A673 (cell line): ENCODE measurements at regions not wholly inside any gene's neighbourhood (a gene's known extent, or its start where the extent isn't known, plus 50 kb on each side); places are given as distances from the start of the nearest gene placed in this dataset.

ENCODE experiments used
- BruUV-seq: library from RNA; stranded (reverse); fragments of 400-500 nt; replicated peaks from 2 replicates; lab custom pipeline; 2021; lab: Mats Ljungman, UMichigan
- CTCF ChIA-PET: fragments of 300-600 bp; sonication (Branson Sonifier 250); formaldehyde crosslinking; loops from one replicate; lab custom pipeline; 2022; ENCODE audit warnings: antibody characterized with exemption; lab: Charles Lee
- POLR2A ChIA-PET: fragments of 300-600 bp; sonication (Branson Sonifier 250); formaldehyde crosslinking; loops from one replicate; lab custom pipeline; 2022; ENCODE audit warnings: antibody characterized with exemption; ENCODE audit not compliant: low non-redundant PET; lab: Charles Lee
- DNase-seq: peaks from one replicate; pipeline ENCODE4 v3.0.0-alpha.2; 2015; ENCODE audit warnings: low spot score
- H3K27ac ChIP-seq: fragments of 200-600 bp; sonication (generic); 2 replicates; pipeline ENCODE4 v1.5.1; 2016; ENCODE audit warnings: mixed run types, low read depth, mild to moderate bottlenecking, mixed read lengths, antibody characterized with exemption, low read length; ENCODE audit not compliant: poor library complexity, severe bottlenecking
- H3K27me3 ChIP-seq: fragments of 200-600 bp; sonication (generic); replicated peaks from 2 replicates; pipeline ENCODE4 v1.6.1; 2017; ENCODE audit warnings: mixed run types, low read depth, mild to moderate bottlenecking, mixed read lengths, antibody characterized with exemption, low read length; ENCODE audit not compliant: insufficient read depth, poor library complexity
- H3K36me3 ChIP-seq: fragments of 200-600 bp; sonication (generic); 2 replicates; pipeline ENCODE4 v1.6.1; 2016; ENCODE audit warnings: mixed run types, mild to moderate bottlenecking, mixed read lengths, antibody characterized with exemption, low read length; ENCODE audit not compliant: insufficient read depth, poor library complexity, severe bottlenecking
- H3K4me1 ChIP-seq: fragments of 200-600 bp; sonication (generic); 2 replicates; pipeline ENCODE4 v1.6.1; 2017; ENCODE audit warnings: mixed run types, mild to moderate bottlenecking, mixed read lengths, antibody characterized with exemption, low read length; ENCODE audit not compliant: insufficient read depth, poor library complexity, severe bottlenecking
- H3K4me3 ChIP-seq: fragments of 200-600 bp; sonication (generic); 2 replicates; pipeline ENCODE4 v1.5.1; 2016; ENCODE audit warnings: low read depth, mixed run types, mild to moderate bottlenecking, mixed read lengths, low read length; ENCODE audit not compliant: poor library complexity, severe bottlenecking
- H3K9me3 ChIP-seq: fragments of 200-600 bp; sonication (generic); 2 replicates; pipeline ENCODE4 v1.6.1; 2016; ENCODE audit warnings: mixed run types, low read depth, mild to moderate bottlenecking, mixed read lengths, antibody characterized with exemption, low read length; ENCODE audit not compliant: poor library complexity, severe bottlenecking
- EZH2 ChIP-seq: fragments of 200-600 bp; sonication (generic); IDR thresholded peaks from 2 replicates; pipeline ENCODE4 v1.6.1; 2017; ENCODE audit warnings: borderline replicate concordance, low read depth, mild to moderate bottlenecking, mixed read lengths, antibody characterized with exemption, low read length; ENCODE audit not compliant: poor library complexity, severe bottlenecking
- intact Hi-C: fragments of 100-400 bp; cut with micrococcal nuclease; formaldehyde crosslinking; loops from one replicate; pipeline ENCODE4 v1.10.0; 2022; ENCODE audit not compliant: unreplicated experiment
- TF ChIP-seq, protein P1 (sequence below): fragments of 300-800, 200-600 bp; sonication (generic); conservative IDR thresholded peaks from 2 replicates; pipeline ENCODE4 v1.5.1; 2017; ENCODE audit warnings: low read depth, mild to moderate bottlenecking, antibody characterized with exemption, low read length, moderate library complexity, mixed read lengths

DNA sequence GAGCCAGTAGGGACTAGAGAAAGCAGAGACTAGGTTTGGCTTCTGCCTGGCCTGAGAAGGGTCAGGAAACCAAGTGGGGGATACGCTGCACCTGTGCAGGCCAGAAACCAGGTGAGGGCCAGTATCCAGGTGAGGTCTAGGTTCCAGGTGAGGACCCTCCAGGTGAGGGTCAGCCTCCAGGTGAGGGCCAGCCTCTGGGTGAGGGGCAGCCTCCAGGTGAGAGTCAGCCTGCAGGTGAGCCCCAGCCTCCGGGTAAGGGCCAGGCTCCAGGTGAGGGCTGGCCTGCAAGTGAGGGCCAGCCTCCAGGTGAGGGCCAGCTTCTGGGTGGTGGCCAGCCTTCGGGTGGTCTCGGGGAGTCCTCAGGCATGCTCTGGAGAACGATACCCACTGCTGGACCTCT, 238.8 kb downstream of the USP46 start:
- no peaks in the 10 kb centered on the region for H3K4me1 ChIP-seq
- TF ChIP-seq, protein P1, sequence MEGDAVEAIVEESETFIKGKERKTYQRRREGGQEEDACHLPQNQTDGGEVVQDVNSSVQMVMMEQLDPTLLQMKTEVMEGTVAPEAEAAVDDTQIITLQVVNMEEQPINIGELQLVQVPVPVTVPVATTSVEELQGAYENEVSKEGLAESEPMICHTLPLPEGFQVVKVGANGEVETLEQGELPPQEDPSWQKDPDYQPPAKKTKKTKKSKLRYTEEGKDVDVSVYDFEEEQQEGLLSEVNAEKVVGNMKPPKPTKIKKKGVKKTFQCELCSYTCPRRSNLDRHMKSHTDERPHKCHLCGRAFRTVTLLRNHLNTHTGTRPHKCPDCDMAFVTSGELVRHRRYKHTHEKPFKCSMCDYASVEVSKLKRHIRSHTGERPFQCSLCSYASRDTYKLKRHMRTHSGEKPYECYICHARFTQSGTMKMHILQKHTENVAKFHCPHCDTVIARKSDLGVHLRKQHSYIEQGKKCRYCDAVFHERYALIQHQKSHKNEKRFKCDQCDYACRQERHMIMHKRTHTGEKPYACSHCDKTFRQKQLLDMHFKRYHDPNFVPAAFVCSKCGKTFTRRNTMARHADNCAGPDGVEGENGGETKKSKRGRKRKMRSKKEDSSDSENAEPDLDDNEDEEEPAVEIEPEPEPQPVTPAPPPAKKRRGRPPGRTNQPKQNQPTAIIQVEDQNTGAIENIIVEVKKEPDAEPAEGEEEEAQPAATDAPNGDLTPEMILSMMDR, result no peak
- no peak for TF ChIP-seq EZH2
- no peak overlapping the region for H3K4me3 ChIP-seq
- no peak for DNase-seq
- POLR2A ChIA-PET, result no interaction called here
- no peaks in the 10 kb centered on the region for H3K9me3 ChIP-seq
- no TSS peak for BruUV-seq
- CTCF ChIA-PET, result no interaction called here
- no peaks in the 10 kb centered on the region for H3K36me3 ChIP-seq
- intact Hi-C loops, result no loop called here
- no peak overlapping the region for H3K27ac ChIP-seq
- H3K27me3 ChIP-seq, result no peaks in the 10 kb centered on the region

DNA sequence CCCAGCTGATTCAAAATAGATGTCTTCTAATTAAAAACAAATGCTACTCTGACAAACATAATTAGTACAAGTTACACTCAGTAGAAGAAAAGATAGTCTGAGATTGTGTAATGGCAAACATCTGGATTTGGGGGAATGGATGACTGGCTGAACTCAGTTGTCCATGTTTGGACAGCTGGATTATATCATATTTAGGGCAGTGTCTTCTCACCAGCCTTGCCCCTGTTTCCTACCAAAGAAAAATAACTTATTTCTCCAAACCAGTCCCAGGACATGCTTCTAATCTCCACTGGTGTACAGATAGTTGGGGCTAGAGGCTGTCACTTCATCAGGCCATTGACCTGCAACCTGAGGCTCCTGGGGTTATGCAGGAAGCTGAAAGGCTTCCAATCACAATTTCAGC, 237.3 kb downstream of the USP46 start:
- Histone ChIP-seq H3K9me3 (no peaks in the 10 kb centered on the region), H3K27ac (no peak overlapping the region), H3K4me1 (peaks cover 10% of the 10 kb centered on the region), H3K4me3 (no peak overlapping the region), H3K27me3 (no peaks in the 10 kb centered on the region), H3K36me3 (no peaks in the 10 kb centered on the region)
- ChIA-PET CTCF (no interaction called here), POLR2A (no interaction called here)
- DNase-seq, result no peak
- no TSS peak for BruUV-seq
- intact Hi-C loops, result no loop called here
- no peak for TF ChIP-seq EZH2
- TF ChIP-seq, protein P1, result no peak

DNA sequence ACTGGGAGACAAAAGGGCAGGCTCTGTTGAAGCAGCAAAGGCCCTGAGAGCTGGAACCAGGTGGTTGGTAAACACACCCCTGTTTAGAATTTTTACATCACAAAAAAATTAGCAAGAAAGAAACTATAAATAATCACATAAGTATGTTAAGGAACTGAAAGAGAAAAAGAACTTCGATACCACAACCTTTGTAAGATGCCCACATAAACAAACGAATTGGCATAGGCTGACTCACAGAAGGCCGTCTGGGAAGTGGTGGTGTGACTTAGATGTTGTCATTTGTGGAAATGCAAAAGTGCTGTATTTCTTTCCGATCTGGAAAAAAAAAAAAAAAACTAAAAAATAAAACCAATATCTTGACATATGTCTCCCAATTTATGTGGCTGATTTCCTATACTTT, 235.1 kb downstream of the USP46 start:
- H3K36me3 ChIP-seq, result no peaks in the 10 kb centered on the region
- ChIA-PET POLR2A (no interaction called here), CTCF (no interaction called here)
- no peaks in the 10 kb centered on the region for H3K27me3 ChIP-seq
- H3K4me3 ChIP-seq, result no peak overlapping the region
- no peak for DNase-seq
- no peak overlapping the region for H3K27ac ChIP-seq
- H3K9me3 ChIP-seq, result no peaks in the 10 kb centered on the region
- intact Hi-C loops, result no loop called here
- peaks cover 10% of the 10 kb centered on the region for H3K4me1 ChIP-seq
- no TSS peak for BruUV-seq
- TF ChIP-seq EZH2, result no peak
- TF ChIP-seq, protein P1, result no peak
